ENCODE measurements at regions not wholly inside any gene's neighbourhood (a gene's known extent, or its start where the extent isn't known, plus 50 kb on each side); places are given as distances from the start of the nearest gene placed in this dataset.

GRCh38 chr12:47415054-47415453, 290.8 kb downstream of the RPAP3 start:
- in situ Hi-C loops (cut with MboI; ENCODE audit: low pct_unique_long_range_greater_than_20kb, low sequenced_read_pairs, unreplicated experiment): no loop called here
- TF ChIP-seq CTCF (IDR thresholded peaks at IDR 0.05; ENCODE audit: extremely low read depth, insufficient read depth, missing control alignments): no peak
- no peak for DNase-seq (ENCODE audit: low spot score)

- no peak for TF ChIP-seq CTCF (IDR thresholded peaks at IDR 0.05; ENCODE audit: extremely low read depth, insufficient read depth, missing control alignments)
- in situ Hi-C loops (cut with MboI; ENCODE audit: low pct_unique_long_range_greater_than_20kb, low sequenced_read_pairs, unreplicated experiment): no loop called here
- DNase-seq (ENCODE audit: low spot score): no peak
These were observed 291.3 kb downstream of the RPAP3 start for GRCh38 chr12:47414511-47414910.

GRCh38 chr12:47413806-47414205, 292.0 kb downstream of the RPAP3 start:
- in situ Hi-C loops (cut with MboI; ENCODE audit: low pct_unique_long_range_greater_than_20kb, low sequenced_read_pairs, unreplicated experiment): no loop called here
- TF ChIP-seq CTCF (IDR thresholded peaks at IDR 0.05; ENCODE audit: extremely low read depth, insufficient read depth, missing control alignments): no peak
- no peak for DNase-seq (ENCODE audit: low spot score)

GRCh38 chr12:47412601-47413236, 293.1 kb downstream of the RPAP3 start:
- no peak for DNase-seq (ENCODE audit: low spot score)
- in situ Hi-C loops (cut with MboI; ENCODE audit: low pct_unique_long_range_greater_than_20kb, low sequenced_read_pairs, unreplicated experiment): no loop called here
- TF ChIP-seq CTCF (IDR thresholded peaks at IDR 0.05; ENCODE audit: extremely low read depth, insufficient read depth, missing control alignments): no peak

GRCh38 chr12:47411966-47412365, 293.9 kb downstream of the RPAP3 start:
- no peak for DNase-seq (ENCODE audit: low spot score)
- in situ Hi-C loops (cut with MboI; ENCODE audit: low pct_unique_long_range_greater_than_20kb, low sequenced_read_pairs, unreplicated experiment): no loop called here
- TF ChIP-seq CTCF (IDR thresholded peaks at IDR 0.05; ENCODE audit: extremely low read depth, insufficient read depth, missing control alignments): no peak

- in situ Hi-C loops (cut with MboI; ENCODE audit: low pct_unique_long_range_greater_than_20kb, low sequenced_read_pairs, unreplicated experiment): no loop called here
- DNase-seq (ENCODE audit: low spot score): no peak
- TF ChIP-seq CTCF (IDR thresholded peaks at IDR 0.05; ENCODE audit: extremely low read depth, insufficient read depth, missing control alignments): no peak
These were observed 295.0 kb downstream of the RPAP3 start for GRCh38 chr12:47410862-47411261.

All from GM13977 (cell line).